PC-3 (cell line): ENCODE measurements at regions not wholly inside any gene's neighbourhood (a gene's known extent, or its start where the extent isn't known, plus 50 kb on each side); places are given as distances from the start of the nearest gene placed in this dataset.

Source experiments
- ATAC-seq: fragments of 200-7000 bp; cut with Tn5 transposase; 2 replicates; pipeline ENCODE4 v1.9.1; 2020; ENCODE audit warnings: mild to moderate bottlenecking, moderate library complexity
- BruUV-seq: library from RNA; stranded (reverse); fragments of 400-500 nt; replicated peaks from 2 replicates; lab custom pipeline; 2021; lab: Mats Ljungman, UMichigan
- CTCF ChIA-PET: fragments of 300-600 bp; sonication (Branson Sonifier 250); formaldehyde crosslinking; loops from one replicate; lab custom pipeline; 2022; ENCODE audit warnings: antibody characterized with exemption; lab: Charles Lee
- POLR2A ChIA-PET: fragments of 300-600 bp; sonication (Branson Sonifier 250); formaldehyde crosslinking; loops from one replicate; lab custom pipeline; 2022; ENCODE audit warnings: antibody characterized with exemption; ENCODE audit not compliant: unreplicated experiment; lab: Charles Lee
- DNase-seq: peaks from one replicate; pipeline ENCODE4 v3.0.0-alpha.2; 2015
- H2AFZ ChIP-seq: fragments of 300-600 bp; sonication (generic); 2 replicates; pipeline ENCODE4 v1.6.0; 2016; ENCODE audit warnings: antibody characterized with exemption, low read length
- H3F3A ChIP-seq: fragments of 300-600 bp; sonication (generic); one replicate; pipeline ENCODE4 v1.6.0; 2017; ENCODE audit warnings: antibody characterized with exemption, low read length, control low read depth, mild to moderate bottlenecking; ENCODE audit not compliant: unreplicated experiment
- H3K27ac ChIP-seq: fragments of 300-600 bp; sonication (generic); 2 replicates; pipeline ENCODE4 v1.5.1; 2016; ENCODE audit warnings: mild to moderate bottlenecking, low read length
- H3K27me3 ChIP-seq: fragments of 300-600 bp; sonication (generic); 2 replicates; pipeline ENCODE4 v1.6.1; 2016; ENCODE audit warnings: low read length, mixed read lengths
- H3K36me3 ChIP-seq: fragments of 300-600 bp; sonication (generic); 2 replicates; pipeline ENCODE4 v1.6.1; 2016; ENCODE audit warnings: low read depth, mixed run types, low read length, mixed read lengths
- H3K4me1 ChIP-seq: fragments of 300-600 bp; sonication (generic); 2 replicates; pipeline ENCODE4 v1.5.1; 2016; ENCODE audit warnings: low read length; ENCODE audit not compliant: insufficient read depth
- H3K4me2 ChIP-seq: fragments of 300-600 bp; sonication (generic); 2 replicates; pipeline ENCODE4 v1.6.0; 2016; ENCODE audit warnings: low read length
- H3K4me3 ChIP-seq: fragments of 300-600 bp; sonication (generic); 2 replicates; pipeline ENCODE4 v1.5.1; 2016; ENCODE audit warnings: mild to moderate bottlenecking, low read length, mixed read lengths
- H3K79me2 ChIP-seq: fragments of 300-600 bp; sonication (generic); 2 replicates; pipeline ENCODE4 v1.6.1; 2017; ENCODE audit warnings: low read length, mixed read lengths
- H3K9ac ChIP-seq: fragments of 300-600 bp; sonication (generic); 2 replicates; pipeline ENCODE4 v1.6.0; 2016; ENCODE audit warnings: mild to moderate bottlenecking, low read length
- H3K9me2 ChIP-seq: fragments of 300-600 bp; sonication (generic); replicated peaks from 2 replicates; pipeline ENCODE4 v1.6.1; 2016; ENCODE audit warnings: mixed run types, low read length, mixed read lengths
- H3K9me3 ChIP-seq: fragments of 300-600 bp; sonication (generic); 2 replicates; pipeline ENCODE4 v1.6.1; 2016; ENCODE audit warnings: low read length, mixed read lengths
- H4K20me1 ChIP-seq: fragments of 300-600 bp; sonication (generic); 2 replicates; pipeline ENCODE4 v1.6.1; 2016; ENCODE audit warnings: low read length, mixed read lengths
- EZH2 ChIP-seq: fragments of 300-600 bp; sonication (generic); IDR thresholded peaks from one replicate; pipeline ENCODE4 v1.6.1; 2017; ENCODE audit warnings: antibody characterized with exemption, mild to moderate bottlenecking, low read length; ENCODE audit not compliant: unreplicated experiment
- EZH2phosphoT487 ChIP-seq: fragments of 300-600 bp; sonication (generic); IDR thresholded peaks from 2 replicates; pipeline ENCODE4 v1.6.1; 2018; ENCODE audit warnings: mild to moderate bottlenecking, antibody characterized with exemption, low read length, borderline replicate concordance
- intact Hi-C: fragments of 100-400 bp; cut with micrococcal nuclease; formaldehyde crosslinking; loops from 2 replicates; pipeline ENCODE4 v1.9.0; 2023
- TF ChIP-seq, protein P1 (sequence below): fragments of 300-600 bp; sonication (generic); conservative IDR thresholded peaks from 2 replicates; pipeline ENCODE4 v1.5.1; 2017; ENCODE audit warnings: antibody characterized with exemption, low read depth, mild to moderate bottlenecking, low read length

DNA sequence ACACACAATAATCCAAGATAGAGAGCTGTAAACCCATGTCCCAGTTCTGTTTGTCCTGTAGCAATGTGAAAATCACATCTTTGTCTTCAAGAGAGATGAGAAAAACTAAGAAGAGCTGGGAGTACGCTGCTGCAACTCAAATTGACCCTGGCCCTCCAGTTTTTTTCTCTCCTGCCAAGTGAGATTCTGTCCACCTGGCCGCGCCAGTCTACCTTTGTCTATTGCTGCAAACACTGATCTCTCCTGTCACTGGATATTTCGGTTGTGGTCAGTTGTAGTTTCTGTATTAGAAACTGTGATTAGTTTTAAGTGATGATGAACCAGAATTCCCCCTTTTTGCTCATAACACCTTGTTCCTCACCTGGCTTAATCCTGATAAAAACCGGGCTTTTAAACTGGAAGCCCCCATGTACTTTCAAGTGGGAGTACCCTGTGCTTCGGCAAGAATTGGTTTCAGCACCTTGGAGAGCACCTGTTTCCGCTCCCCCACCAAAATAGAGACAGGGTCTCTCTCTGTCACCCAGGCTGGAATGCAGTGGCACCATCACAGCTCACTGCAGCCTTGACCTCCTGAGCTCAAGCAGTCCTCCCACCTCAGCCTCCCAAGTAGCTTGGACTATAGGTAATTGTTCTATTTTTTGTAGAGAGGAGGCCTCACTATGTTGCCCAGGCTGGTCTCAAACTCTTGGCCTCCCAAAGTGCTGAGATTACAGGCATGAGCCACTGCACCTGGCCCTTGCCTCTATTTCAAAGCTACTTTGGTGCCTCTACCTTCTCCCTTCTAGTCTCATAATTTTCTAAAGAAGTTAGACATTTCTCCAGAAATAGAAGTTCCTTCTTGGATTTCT is 156.8 kb downstream of the PHETA1 start:
- H3K4me3 ChIP-seq: no peak overlapping the region
- H3F3A ChIP-seq: no peaks in the 10 kb centered on the region
- H3K9ac ChIP-seq: no peak overlapping the region
- peak; percentile 14 for DNase-seq
- ATAC-seq: no peak
- ChIA-PET POLR2A (no interaction called here), CTCF (no interaction called here)
- no peak overlapping the region for H3K27ac ChIP-seq
- no peaks in the 10 kb centered on the region for H3K79me2 ChIP-seq
- no peaks in the 10 kb centered on the region for H3K4me1 ChIP-seq
- H3K27me3 ChIP-seq: peaks cover 96% of the 10 kb centered on the region
- BruUV-seq: no TSS peak
- H3K9me3 ChIP-seq: no peaks in the 10 kb centered on the region
- TF ChIP-seq EZH2phosphoT487 (no peak), EZH2 (no peak)
- TF ChIP-seq, protein P1, sequence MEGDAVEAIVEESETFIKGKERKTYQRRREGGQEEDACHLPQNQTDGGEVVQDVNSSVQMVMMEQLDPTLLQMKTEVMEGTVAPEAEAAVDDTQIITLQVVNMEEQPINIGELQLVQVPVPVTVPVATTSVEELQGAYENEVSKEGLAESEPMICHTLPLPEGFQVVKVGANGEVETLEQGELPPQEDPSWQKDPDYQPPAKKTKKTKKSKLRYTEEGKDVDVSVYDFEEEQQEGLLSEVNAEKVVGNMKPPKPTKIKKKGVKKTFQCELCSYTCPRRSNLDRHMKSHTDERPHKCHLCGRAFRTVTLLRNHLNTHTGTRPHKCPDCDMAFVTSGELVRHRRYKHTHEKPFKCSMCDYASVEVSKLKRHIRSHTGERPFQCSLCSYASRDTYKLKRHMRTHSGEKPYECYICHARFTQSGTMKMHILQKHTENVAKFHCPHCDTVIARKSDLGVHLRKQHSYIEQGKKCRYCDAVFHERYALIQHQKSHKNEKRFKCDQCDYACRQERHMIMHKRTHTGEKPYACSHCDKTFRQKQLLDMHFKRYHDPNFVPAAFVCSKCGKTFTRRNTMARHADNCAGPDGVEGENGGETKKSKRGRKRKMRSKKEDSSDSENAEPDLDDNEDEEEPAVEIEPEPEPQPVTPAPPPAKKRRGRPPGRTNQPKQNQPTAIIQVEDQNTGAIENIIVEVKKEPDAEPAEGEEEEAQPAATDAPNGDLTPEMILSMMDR: no peak
- H3K9me2 ChIP-seq: no peaks in the 10 kb centered on the region
- intact Hi-C loops: no loop called here
- H3K4me2 ChIP-seq: no peak overlapping the region
- H4K20me1 ChIP-seq: no peaks in the 10 kb centered on the region
- no peak overlapping the region for H2AFZ ChIP-seq
- H3K36me3 ChIP-seq: no peaks in the 10 kb centered on the region

DNA sequence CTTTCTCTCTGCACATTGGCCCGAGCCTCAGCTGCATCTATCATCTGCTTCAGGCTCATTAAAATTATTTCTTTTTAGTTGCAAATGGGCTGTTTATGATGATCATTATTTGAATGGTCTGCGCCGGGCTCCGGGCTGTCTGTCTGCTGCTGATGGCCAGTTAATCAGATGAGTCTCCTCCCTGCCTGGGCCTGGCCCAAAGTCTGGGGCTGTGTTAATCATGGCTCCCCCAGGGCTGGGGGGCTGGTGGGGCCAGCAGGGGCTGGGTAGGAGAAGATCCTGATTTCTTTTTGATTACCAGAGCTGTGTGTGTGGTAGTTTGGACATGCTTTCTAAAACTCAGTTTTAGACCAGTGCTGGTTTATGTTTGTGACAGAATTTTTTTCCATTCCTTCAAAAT is 159.1 kb downstream of the PHETA1 start:
- CTCF ChIA-PET: no interaction called here
- peaks cover 96% of the 10 kb centered on the region for H3K27me3 ChIP-seq
- H3K27ac ChIP-seq: no peak overlapping the region
- no peak overlapping the region for H3K4me3 ChIP-seq
- H3F3A ChIP-seq: no peaks in the 10 kb centered on the region
- BruUV-seq: no TSS peak
- POLR2A ChIA-PET: no interaction called here
- H3K36me3 ChIP-seq: no peaks in the 10 kb centered on the region
- H3K79me2 ChIP-seq: no peaks in the 10 kb centered on the region
- no peaks in the 10 kb centered on the region for H3K4me1 ChIP-seq
- no peak overlapping the region for H3K9ac ChIP-seq
- H3K9me2 ChIP-seq: no peaks in the 10 kb centered on the region
- ATAC-seq (no peak), DNase-seq (no peak)
- no peak overlapping the region for H3K4me2 ChIP-seq
- H4K20me1 ChIP-seq: no peaks in the 10 kb centered on the region
- no peak overlapping the region for H2AFZ ChIP-seq
- intact Hi-C loops: no loop called here
- no peaks in the 10 kb centered on the region for H3K9me3 ChIP-seq
- TF ChIP-seq EZH2 (no peak), EZH2phosphoT487 (no peak)
- TF ChIP-seq, protein P1: no peak

DNA sequence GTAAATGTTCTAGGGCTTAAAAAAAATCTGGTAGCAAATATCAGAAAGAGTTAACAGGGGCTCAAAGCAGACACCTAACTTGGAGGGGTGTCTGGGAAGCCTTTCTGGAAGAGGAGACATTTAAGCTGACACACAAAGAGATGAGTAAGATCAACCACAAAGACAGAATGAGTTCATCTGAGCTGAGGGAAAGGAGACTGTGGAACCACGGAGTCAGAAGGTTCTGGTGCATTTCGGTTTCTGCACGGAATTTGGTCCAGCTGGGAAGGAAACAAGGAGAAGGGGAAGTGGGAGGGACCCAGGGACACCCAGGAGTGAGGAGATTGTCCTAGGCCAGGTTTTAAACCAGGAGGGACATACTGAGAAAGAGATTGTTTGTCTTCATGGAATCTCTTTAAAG is 161.1 kb downstream of the PHETA1 start:
- Histone ChIP-seq H3K36me3 (no peaks in the 10 kb centered on the region), H3K4me3 (no peak overlapping the region), H3K27ac (no peak overlapping the region), H3K4me1 (no peaks in the 10 kb centered on the region), H3K27me3 (peaks cover 86% of the 10 kb centered on the region), H3F3A (no peaks in the 10 kb centered on the region), H3K4me2 (no peak overlapping the region), H3K79me2 (no peaks in the 10 kb centered on the region), H2AFZ (no peak overlapping the region), H3K9ac (no peak overlapping the region), H4K20me1 (no peaks in the 10 kb centered on the region), H3K9me3 (no peaks in the 10 kb centered on the region), H3K9me2 (no peaks in the 10 kb centered on the region)
- DNase-seq: no peak
- intact Hi-C loops: no loop called here
- BruUV-seq: no TSS peak
- CTCF ChIA-PET: no interaction called here
- POLR2A ChIA-PET: no interaction called here
- no peak for ATAC-seq
- TF ChIP-seq EZH2 (no peak), EZH2phosphoT487 (no peak)
- TF ChIP-seq, protein P1: no peak
